Mesenchymal stem cell (in vitro differentiated cells and primary cell): ENCODE measurements at regions not wholly inside any gene's neighbourhood (a gene's known extent, or its start where the extent isn't known, plus 50 kb on each side); places are given as distances from the start of the nearest gene placed in this dataset.

Experiments
- DNase-seq: peaks from one replicate; pipeline ENCODE4 v3.0.0-alpha.2; 2013
- H2AFZ ChIP-seq: one replicate; pipeline ENCODE4 v1.6.1; 2013; ENCODE audit warnings: low read depth, mild to moderate bottlenecking, control low read depth, inconsistent platforms, low read length, moderate library complexity
- H2AK5ac ChIP-seq: 2 replicates; pipeline ENCODE4 v1.6.1; 2013; ENCODE audit warnings: low read length, moderate library complexity, mild to moderate bottlenecking, inconsistent platforms; ENCODE audit not compliant: severe bottlenecking
- H2BK120ac ChIP-seq: one replicate; pipeline ENCODE4 v1.6.1; 2013; ENCODE audit warnings: low read depth, mild to moderate bottlenecking, inconsistent platforms, low read length, moderate library complexity
- H2BK12ac ChIP-seq, 2 experiments: one replicate each; pipeline ENCODE4 v1.6.1; 2013; ENCODE audit warnings: inconsistent platforms in 2 of 2, low read length in 2 of 2, mild to moderate bottlenecking in 2 of 2, moderate library complexity in 2 of 2, control low read depth in 1 of 2
- H2BK15ac ChIP-seq: one replicate; pipeline ENCODE4 v1.6.1; 2013; ENCODE audit warnings: mild to moderate bottlenecking, low read depth, inconsistent platforms; ENCODE audit not compliant: poor library complexity, severe bottlenecking
- H2BK5ac ChIP-seq: 2 replicates; pipeline ENCODE4 v1.6.1; 2013; ENCODE audit warnings: low read depth, mild to moderate bottlenecking, low read length, control low read depth, inconsistent platforms; ENCODE audit not compliant: poor library complexity, severe bottlenecking
- H3K14ac ChIP-seq, 2 experiments: one replicate each; pipeline ENCODE4 v1.6.1; 2013; ENCODE audit warnings: inconsistent platforms in 2 of 2, low read length in 2 of 2, control low read depth in 1 of 2, mild to moderate bottlenecking in 1 of 2, moderate library complexity in 1 of 2
- H3K18ac ChIP-seq, 2 experiments: one replicate each; pipeline ENCODE4 v1.6.1; 2013; ENCODE audit warnings: inconsistent platforms in 2 of 2, low read length in 2 of 2, control low read depth in 1 of 2, low read depth in 1 of 2, mild to moderate bottlenecking in 1 of 2
- H3K23ac ChIP-seq, 2 experiments: one replicate each; pipeline ENCODE4 v1.6.1; 2013; ENCODE audit warnings: inconsistent platforms in 2 of 2, low read length in 2 of 2, mild to moderate bottlenecking in 2 of 2, moderate library complexity in 2 of 2, control low read depth in 1 of 2
- H3K27ac ChIP-seq: 2 replicates; pipeline ENCODE4 v1.5.1; 2013; ENCODE audit warnings: mild to moderate bottlenecking, moderate library complexity, low read length, control low read depth, inconsistent platforms; ENCODE audit not compliant: poor library complexity, severe bottlenecking
- H3K27me3 ChIP-seq, 2 experiments: 2 replicates each; pipeline versions ENCODE4 v1.6.1 to v1.7.0; 2013; ENCODE audit warnings: low read length in 2 of 2, mild to moderate bottlenecking in 2 of 2, moderate library complexity in 2 of 2, control low read depth in 1 of 2, inconsistent platforms in 1 of 2; ENCODE audit not compliant: control insufficient read depth in 1 of 2, insufficient read depth in 1 of 2
- H3K36me3 ChIP-seq, 2 experiments: 2 replicates each; pipeline versions ENCODE4 v1.6.1 to v1.7.0; 2013; ENCODE audit warnings: low read length in 2 of 2, control low read depth in 1 of 2, inconsistent platforms in 1 of 2, low read depth in 1 of 2, mild to moderate bottlenecking in 1 of 2; ENCODE audit not compliant: insufficient read depth in 2 of 2, control insufficient read depth in 1 of 2
- H3K4ac ChIP-seq, 2 experiments: one replicate each; pipeline ENCODE4 v1.6.1; 2013; ENCODE audit warnings: inconsistent platforms in 2 of 2, low read length in 2 of 2, mild to moderate bottlenecking in 2 of 2, moderate library complexity in 2 of 2, control low read depth in 1 of 2, low read depth in 1 of 2
- H3K4me1 ChIP-seq: 2 replicates; pipeline ENCODE4 v1.6.1; 2013; ENCODE audit warnings: low read depth, low read length, control low read depth; ENCODE audit not compliant: control insufficient read depth, insufficient read depth
- H3K4me2 ChIP-seq: 2 replicates; pipeline ENCODE4 v1.6.1; 2013; ENCODE audit warnings: low read length, mild to moderate bottlenecking, inconsistent platforms; ENCODE audit not compliant: poor library complexity, severe bottlenecking
- H3K4me3 ChIP-seq, 2 experiments: 2 replicates each; pipeline versions ENCODE4 v1.5.1 to v1.7.0; 2013; ENCODE audit warnings: low read length in 2 of 2, mild to moderate bottlenecking in 2 of 2, control low read depth in 1 of 2, low read depth in 1 of 2; ENCODE audit not compliant: insufficient read depth in 1 of 2
- H3K79me1 ChIP-seq: replicated peaks from 2 replicates; pipeline ENCODE4 v1.6.1; 2013; ENCODE audit warnings: mild to moderate bottlenecking, control low read depth, low read length, inconsistent platforms; ENCODE audit not compliant: poor library complexity, severe bottlenecking
- H3K9ac ChIP-seq: 2 replicates; pipeline ENCODE4 v1.7.0; 2013; ENCODE audit warnings: mild to moderate bottlenecking, low read length, moderate library complexity
- H3K9me3 ChIP-seq: 2 replicates; pipeline ENCODE4 v1.7.0; 2013; ENCODE audit warnings: mild to moderate bottlenecking, low read length; ENCODE audit not compliant: control insufficient read depth
- H4K8ac ChIP-seq: one replicate; pipeline ENCODE4 v1.6.1; 2013; ENCODE audit warnings: inconsistent platforms, mild to moderate bottlenecking, low read length, moderate library complexity
- H4K91ac ChIP-seq: one replicate; pipeline ENCODE4 v1.6.1; 2013; ENCODE audit warnings: mild to moderate bottlenecking, low read length, inconsistent platforms
- WGBS: methylation state at CpG from one replicate; pipeline ENCODE4 v1.1.7; 2013; ENCODE audit warnings: mixed read lengths; 5-methylcytosine and 5-hydroxymethylcytosine counted together

DNA sequence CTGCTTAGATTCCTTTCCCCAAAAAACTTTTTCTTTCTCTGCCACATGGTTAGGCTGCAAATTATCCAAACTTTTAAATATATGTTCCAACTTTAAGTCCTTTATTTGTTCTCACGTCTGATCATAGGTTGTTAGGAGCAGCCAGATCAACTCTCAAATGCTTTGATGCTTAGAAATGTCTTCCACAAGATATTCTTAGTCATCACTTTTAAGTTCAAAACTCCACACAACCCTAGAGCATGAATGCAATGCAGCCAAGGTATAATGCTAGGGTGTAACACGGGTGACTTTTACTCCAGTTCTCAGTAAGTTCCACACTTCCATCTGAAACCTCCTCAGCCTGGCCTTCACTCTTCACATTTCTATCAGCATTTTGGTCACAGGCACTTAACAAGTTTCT lies 987.5 kb downstream of the DCDC2C start:
- Histone ChIP-seq H2AK5ac (no peak overlapping the region), H3K27me3 (no peaks in the 10 kb centered on the region), H3K14ac (no peak overlapping the region), H3K18ac (no peak overlapping the region), H4K91ac (no peak overlapping the region), H2BK120ac (no peak overlapping the region), H3K4ac (no peak overlapping the region), H2BK15ac (no peak overlapping the region), H3K9ac (no peak overlapping the region), H2BK12ac (no peak overlapping the region), H3K36me3 (no peaks in the 10 kb centered on the region), H3K27ac (no peak overlapping the region), H4K8ac (no peak overlapping the region), H3K4me2 (no peak overlapping the region), H3K4me1 (peaks cover 6% of the 10 kb centered on the region), H3K79me1 (no peaks in the 10 kb centered on the region), H2BK5ac (no peak overlapping the region), H3K23ac (no peak overlapping the region), H3K4me3 (no peak overlapping the region), H3K9me3 (no peaks in the 10 kb centered on the region), H2AFZ (no peak overlapping the region)
- WGBS = 76% methylated on average over 2 of the region's 2 CpGs
- no peak for DNase-seq

DNA sequence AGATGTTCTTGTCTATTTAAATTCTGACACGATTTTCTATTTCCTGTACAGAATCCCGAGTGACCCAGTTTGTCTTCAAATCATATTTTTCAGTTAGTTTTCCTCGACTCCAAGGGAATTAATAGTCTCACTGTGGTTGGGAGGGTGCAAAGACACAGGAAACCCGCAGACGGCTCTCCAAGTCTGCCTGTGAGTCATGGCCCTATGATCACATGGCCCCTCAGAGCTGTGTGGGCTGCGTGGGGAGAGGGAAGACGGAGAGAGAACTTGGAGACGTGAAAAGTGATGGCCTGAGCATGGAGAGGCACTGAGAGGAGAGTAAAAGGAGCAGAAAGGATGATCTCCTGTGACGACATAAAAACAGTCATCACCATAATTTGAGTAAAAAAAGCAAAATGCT lies 989.9 kb downstream of the DCDC2C start:
- Histone ChIP-seq H3K27me3 (no peaks in the 10 kb centered on the region), H3K4me3 (no peak overlapping the region), H3K23ac (no peak overlapping the region), H2BK12ac (no peak overlapping the region), H3K4ac (no peak overlapping the region), H3K4me1 (peaks cover 6% of the 10 kb centered on the region), H2AK5ac (no peak overlapping the region), H4K8ac (no peak overlapping the region), H2BK5ac (no peak overlapping the region), H3K18ac (no peak overlapping the region), H4K91ac (no peak overlapping the region), H3K14ac (no peak overlapping the region), H3K79me1 (no peaks in the 10 kb centered on the region), H3K9me3 (peaks cover 8% of the 10 kb centered on the region), H2BK15ac (no peak overlapping the region), H3K27ac (no peak overlapping the region), H3K36me3 (no peaks in the 10 kb centered on the region), H2AFZ (no peak overlapping the region), H2BK120ac (no peak overlapping the region), H3K4me2 (no peak overlapping the region), H3K9ac (no peak overlapping the region)
- WGBS = 39% methylated on average over 6 of the region's 9 CpGs
- DNase-seq = no peak

DNA sequence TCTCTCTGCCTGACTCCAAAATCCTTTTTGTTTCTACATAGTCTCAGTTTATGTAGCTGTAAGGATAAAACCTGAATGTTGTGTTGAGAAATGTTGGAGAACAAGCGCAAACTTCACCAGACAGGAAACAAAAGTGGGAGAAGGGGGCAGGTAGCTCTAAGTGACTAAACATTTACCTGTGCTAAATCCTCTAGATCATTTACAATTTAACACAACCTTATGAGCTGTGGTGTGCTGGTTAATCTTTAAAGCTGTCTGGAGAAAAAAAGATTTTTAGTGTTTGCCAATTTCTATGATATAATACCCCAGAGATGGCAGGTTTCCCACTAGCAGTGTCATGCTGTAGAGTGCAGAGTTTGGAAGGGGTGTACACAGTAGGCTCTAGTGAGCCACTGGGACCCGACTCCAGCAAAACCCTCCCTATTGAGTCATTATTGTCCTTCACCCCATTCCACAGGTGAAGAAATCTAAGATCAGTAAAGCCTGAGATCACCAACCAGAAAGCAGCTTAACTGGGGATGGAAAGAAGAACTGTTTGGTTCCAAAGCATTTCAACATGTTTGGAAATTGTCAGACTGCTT lies 992.0 kb downstream of the DCDC2C start:
- no peaks in the 10 kb centered on the region for H3K27me3 ChIP-seq
- no CpG with 5 or more reads among the region's 2 CpGs for WGBS
- no peak overlapping the region for H4K91ac ChIP-seq
- no peak overlapping the region for H3K4me2 ChIP-seq
- H2AFZ ChIP-seq = no peak overlapping the region
- no peak overlapping the region for H4K8ac ChIP-seq
- no peak overlapping the region for H3K4me3 ChIP-seq
- no peak overlapping the region for H2BK15ac ChIP-seq
- no peak overlapping the region for H2BK120ac ChIP-seq
- no peak for DNase-seq
- H3K14ac ChIP-seq = no peak overlapping the region
- H3K79me1 ChIP-seq = no peaks in the 10 kb centered on the region
- no peak overlapping the region for H3K27ac ChIP-seq
- H2AK5ac ChIP-seq = no peak overlapping the region
- H3K18ac ChIP-seq = no peak overlapping the region
- no peak overlapping the region for H2BK5ac ChIP-seq
- H3K36me3 ChIP-seq = no peaks in the 10 kb centered on the region
- no peak overlapping the region for H3K9ac ChIP-seq
- H3K4me1 ChIP-seq = peaks cover 6% of the 10 kb centered on the region
- no peak overlapping the region for H3K4ac ChIP-seq
- no peak overlapping the region for H2BK12ac ChIP-seq
- no peak overlapping the region for H3K23ac ChIP-seq
- H3K9me3 ChIP-seq = peaks cover 14% of the 10 kb centered on the region

DNA sequence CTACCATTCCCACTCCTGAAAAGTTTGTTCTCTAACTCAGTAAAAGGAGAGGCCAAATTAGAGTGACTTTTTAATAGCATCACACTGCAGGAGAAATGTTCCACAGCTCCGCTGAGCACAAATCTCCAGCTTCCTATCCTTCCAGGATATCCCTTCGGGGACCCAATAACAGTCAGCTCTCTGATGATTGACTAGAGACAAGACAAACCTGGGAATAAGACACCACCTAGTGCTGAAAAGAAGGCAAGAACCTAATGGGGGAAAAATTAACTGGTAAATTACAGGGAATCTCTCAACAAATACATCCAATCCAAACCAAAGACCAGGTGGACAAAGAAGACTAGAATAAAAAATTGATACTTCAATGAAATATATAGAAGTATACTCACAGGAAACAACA lies 977.1 kb upstream of the SOX11 start:
- no peaks in the 10 kb centered on the region for H3K36me3 ChIP-seq
- no peak for DNase-seq
- H2BK5ac ChIP-seq = no peak overlapping the region
- H3K4me1 ChIP-seq = no peaks in the 10 kb centered on the region
- no peak overlapping the region for H4K91ac ChIP-seq
- H3K4me2 ChIP-seq = no peak overlapping the region
- no peak overlapping the region for H3K23ac ChIP-seq
- no peak overlapping the region for H2BK120ac ChIP-seq
- H3K9me3 ChIP-seq = peaks cover 67% of the 10 kb centered on the region
- no peak overlapping the region for H3K4ac ChIP-seq
- no peak overlapping the region for H3K18ac ChIP-seq
- WGBS = 67% methylated on average over 1 of the region's 2 CpGs
- H2AFZ ChIP-seq = no peak overlapping the region
- no peaks in the 10 kb centered on the region for H3K79me1 ChIP-seq
- H2AK5ac ChIP-seq = no peak overlapping the region
- no peak overlapping the region for H3K4me3 ChIP-seq
- H2BK15ac ChIP-seq = no peak overlapping the region
- no peak overlapping the region for H2BK12ac ChIP-seq
- H3K9ac ChIP-seq = no peak overlapping the region
- no peaks in the 10 kb centered on the region for H3K27me3 ChIP-seq
- H4K8ac ChIP-seq = no peak overlapping the region
- H3K27ac ChIP-seq = no peak overlapping the region
- no peak overlapping the region for H3K14ac ChIP-seq
